GM12878 (cell line): ENCODE measurements at regions not wholly inside any gene's neighbourhood (a gene's known extent, or its start where the extent isn't known, plus 50 kb on each side); places are given as distances from the start of the nearest gene placed in this dataset.

ENCODE experiments used
- ASH2L ChIP-seq: fragments of 300-600, 200-600 bp; sonication (generic); IDR thresholded peaks from 2 replicates; pipeline ENCODE4 v1.6.1; 2017; ENCODE audit warnings: low read depth, mild to moderate bottlenecking, borderline replicate concordance
- ELK1 ChIP-seq: IDR thresholded peaks from 2 replicates; pipeline ENCODE4 v1.6.1; 2012; ENCODE audit warnings: low read depth, low read length, improper control_type of control experiment
- GABPA ChIP-seq: IDR thresholded peaks from 2 replicates; pipeline ENCODE4 v1.6.1; 2014; ENCODE audit warnings: antibody characterized with exemption, low read depth, mild to moderate bottlenecking, inconsistent platforms
- RAD21 ChIP-seq: IDR thresholded peaks from 2 replicates; pipeline ENCODE4 v1.6.1; 2011; ENCODE audit warnings: mild to moderate bottlenecking, low read depth, low read length, moderate library complexity; ENCODE audit not compliant: insufficient read depth
- STAT1 ChIP-seq: fragments of 450-650 bp; conservative IDR thresholded peaks from 2 replicates; pipeline ENCODE4 v1.6.1; 2014; ENCODE audit warnings: antibody characterized with exemption, mild to moderate bottlenecking
- TCF12 ChIP-seq: IDR thresholded peaks from 2 replicates; pipeline ENCODE4 v1.6.1; 2011; ENCODE audit warnings: low read depth, mild to moderate bottlenecking, low read length
- TF ChIP-seq, protein P1 (sequence below), 3 experiments: IDR thresholded peaks in 2 of 3; conservative IDR thresholded peaks in 1 of 3; 2 replicates each; pipeline ENCODE4 v1.5.1; 2011; ENCODE audit warnings: low read depth in 3 of 3, low read length in 3 of 3, mild to moderate bottlenecking in 3 of 3, control low read depth in 2 of 3, moderate library complexity in 2 of 3, inconsistent platforms in 1 of 3, mixed read lengths in 1 of 3; ENCODE audit not compliant: control insufficient read depth in 2 of 3, insufficient read depth in 1 of 3; ENCODE audit errors: extremely low read depth in 1 of 3
- TF ChIP-seq, protein P2 (sequence below): IDR thresholded peaks from 2 replicates; pipeline ENCODE4 v1.6.1; 2012; ENCODE audit warnings: mild to moderate bottlenecking, low read depth, low read length

- TF ChIP-seq ASH2L (no peak), ELK1 (no peak), TCF12 (no peak), GABPA (no peak), STAT1 (no peak), RAD21 (no peak)
- TF ChIP-seq, protein P1, sequence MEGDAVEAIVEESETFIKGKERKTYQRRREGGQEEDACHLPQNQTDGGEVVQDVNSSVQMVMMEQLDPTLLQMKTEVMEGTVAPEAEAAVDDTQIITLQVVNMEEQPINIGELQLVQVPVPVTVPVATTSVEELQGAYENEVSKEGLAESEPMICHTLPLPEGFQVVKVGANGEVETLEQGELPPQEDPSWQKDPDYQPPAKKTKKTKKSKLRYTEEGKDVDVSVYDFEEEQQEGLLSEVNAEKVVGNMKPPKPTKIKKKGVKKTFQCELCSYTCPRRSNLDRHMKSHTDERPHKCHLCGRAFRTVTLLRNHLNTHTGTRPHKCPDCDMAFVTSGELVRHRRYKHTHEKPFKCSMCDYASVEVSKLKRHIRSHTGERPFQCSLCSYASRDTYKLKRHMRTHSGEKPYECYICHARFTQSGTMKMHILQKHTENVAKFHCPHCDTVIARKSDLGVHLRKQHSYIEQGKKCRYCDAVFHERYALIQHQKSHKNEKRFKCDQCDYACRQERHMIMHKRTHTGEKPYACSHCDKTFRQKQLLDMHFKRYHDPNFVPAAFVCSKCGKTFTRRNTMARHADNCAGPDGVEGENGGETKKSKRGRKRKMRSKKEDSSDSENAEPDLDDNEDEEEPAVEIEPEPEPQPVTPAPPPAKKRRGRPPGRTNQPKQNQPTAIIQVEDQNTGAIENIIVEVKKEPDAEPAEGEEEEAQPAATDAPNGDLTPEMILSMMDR (IDR thresholded peaks at IDR 0.05 in 2 of 3, conservative IDR thresholded peaks at IDR 0.05 in 1 of 3; ENCODE audit: control insufficient read depth in 2 of 3, extremely low read depth in 1 of 3, insufficient read depth in 1 of 3, low read depth in 3 of 3, low read length in 3 of 3): no peak
- TF ChIP-seq, protein P2, sequence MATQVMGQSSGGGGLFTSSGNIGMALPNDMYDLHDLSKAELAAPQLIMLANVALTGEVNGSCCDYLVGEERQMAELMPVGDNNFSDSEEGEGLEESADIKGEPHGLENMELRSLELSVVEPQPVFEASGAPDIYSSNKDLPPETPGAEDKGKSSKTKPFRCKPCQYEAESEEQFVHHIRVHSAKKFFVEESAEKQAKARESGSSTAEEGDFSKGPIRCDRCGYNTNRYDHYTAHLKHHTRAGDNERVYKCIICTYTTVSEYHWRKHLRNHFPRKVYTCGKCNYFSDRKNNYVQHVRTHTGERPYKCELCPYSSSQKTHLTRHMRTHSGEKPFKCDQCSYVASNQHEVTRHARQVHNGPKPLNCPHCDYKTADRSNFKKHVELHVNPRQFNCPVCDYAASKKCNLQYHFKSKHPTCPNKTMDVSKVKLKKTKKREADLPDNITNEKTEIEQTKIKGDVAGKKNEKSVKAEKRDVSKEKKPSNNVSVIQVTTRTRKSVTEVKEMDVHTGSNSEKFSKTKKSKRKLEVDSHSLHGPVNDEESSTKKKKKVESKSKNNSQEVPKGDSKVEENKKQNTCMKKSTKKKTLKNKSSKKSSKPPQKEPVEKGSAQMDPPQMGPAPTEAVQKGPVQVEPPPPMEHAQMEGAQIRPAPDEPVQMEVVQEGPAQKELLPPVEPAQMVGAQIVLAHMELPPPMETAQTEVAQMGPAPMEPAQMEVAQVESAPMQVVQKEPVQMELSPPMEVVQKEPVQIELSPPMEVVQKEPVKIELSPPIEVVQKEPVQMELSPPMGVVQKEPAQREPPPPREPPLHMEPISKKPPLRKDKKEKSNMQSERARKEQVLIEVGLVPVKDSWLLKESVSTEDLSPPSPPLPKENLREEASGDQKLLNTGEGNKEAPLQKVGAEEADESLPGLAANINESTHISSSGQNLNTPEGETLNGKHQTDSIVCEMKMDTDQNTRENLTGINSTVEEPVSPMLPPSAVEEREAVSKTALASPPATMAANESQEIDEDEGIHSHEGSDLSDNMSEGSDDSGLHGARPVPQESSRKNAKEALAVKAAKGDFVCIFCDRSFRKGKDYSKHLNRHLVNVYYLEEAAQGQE: no peak
Measured at GRCh38 chr3:82409842-82410241, 648.4 kb upstream of the GBE1 start.
